ENCODE measurements at regions not wholly inside any gene's neighbourhood (a gene's known extent, or its start where the extent isn't known, plus 50 kb on each side); places are given as distances from the start of the nearest gene placed in this dataset.
"Not testable (repeated sequence)": the region's sequence is repeated elsewhere in the genome, so short reads cannot be mapped to it uniquely, and the experiment has no call there.

DNA sequence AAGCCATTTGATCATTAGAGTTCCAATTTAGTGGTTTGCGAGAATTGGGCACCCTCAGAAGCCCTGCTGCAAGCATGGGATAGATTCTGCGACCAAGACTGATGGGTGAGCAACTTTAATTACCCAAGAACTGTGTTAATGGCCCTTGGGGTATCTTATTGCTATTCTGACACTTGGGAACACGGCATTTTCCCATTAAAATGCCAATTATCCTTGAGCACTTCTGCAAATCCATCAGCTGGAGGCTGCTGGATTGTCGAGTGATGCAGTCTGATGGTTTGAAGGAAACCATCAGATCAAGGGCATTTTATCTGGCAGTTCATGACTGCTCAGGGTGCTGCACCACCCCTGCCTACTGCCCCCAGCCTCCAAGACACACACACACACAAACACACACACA lies 183.6 kb upstream of the PROK2 start:
- no peak for DNase-seq (ENCODE audit: low read depth in 2 of 2)

GRCh38 chr3:71966185-71966584 lies 181.2 kb upstream of the PROK2 start:
- DNase-seq (ENCODE audit: low read depth in 2 of 2), result no peak

DNA sequence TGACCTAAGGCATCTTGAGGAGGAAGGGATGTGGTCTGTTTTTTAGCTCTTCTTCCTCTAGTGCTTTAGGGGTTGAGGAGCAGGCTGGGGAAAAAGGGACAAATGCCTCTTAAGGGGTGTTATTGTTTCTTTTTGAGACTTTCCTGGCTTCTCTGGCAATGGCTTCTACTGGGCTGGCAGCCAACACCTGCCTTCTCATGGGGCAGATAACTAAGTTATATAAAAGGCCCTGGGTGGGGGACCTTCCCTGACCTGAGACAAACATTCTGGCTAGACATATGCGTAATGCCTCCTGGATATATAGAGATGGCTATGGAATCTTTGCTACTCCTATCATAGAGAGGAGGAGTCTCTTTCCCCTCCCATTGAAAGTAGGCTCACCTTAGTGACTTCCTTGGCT lies 179.2 kb upstream of the PROK2 start:
- no peak for DNase-seq (ENCODE audit: low read depth in 2 of 2)

- no peak for DNase-seq (ENCODE audit: low read depth in 2 of 2)
Observed at GRCh38 chr3:71962561-71963240, 177.8 kb upstream of the PROK2 start.

DNA sequence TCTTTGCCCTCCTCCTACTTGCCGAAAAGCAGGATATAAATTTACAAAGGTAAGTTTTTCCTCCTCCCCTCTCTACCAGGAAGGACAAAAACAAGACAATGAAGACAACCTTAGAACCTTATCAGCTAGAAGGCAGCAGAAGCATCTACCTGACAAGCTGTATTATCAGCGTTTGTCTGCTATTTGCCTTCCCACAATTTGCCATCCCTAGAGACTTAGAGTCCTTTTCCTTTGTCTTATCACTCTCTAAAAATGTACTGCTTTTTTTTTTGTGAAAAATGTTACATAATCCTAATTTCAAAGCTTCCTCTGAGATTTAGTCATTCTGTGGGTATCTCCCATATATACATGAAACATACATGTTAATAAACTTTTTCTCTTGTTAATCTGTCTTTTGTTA lies 176.9 kb upstream of the PROK2 start:
- no peak for DNase-seq (ENCODE audit: low read depth in 2 of 2)

DNA sequence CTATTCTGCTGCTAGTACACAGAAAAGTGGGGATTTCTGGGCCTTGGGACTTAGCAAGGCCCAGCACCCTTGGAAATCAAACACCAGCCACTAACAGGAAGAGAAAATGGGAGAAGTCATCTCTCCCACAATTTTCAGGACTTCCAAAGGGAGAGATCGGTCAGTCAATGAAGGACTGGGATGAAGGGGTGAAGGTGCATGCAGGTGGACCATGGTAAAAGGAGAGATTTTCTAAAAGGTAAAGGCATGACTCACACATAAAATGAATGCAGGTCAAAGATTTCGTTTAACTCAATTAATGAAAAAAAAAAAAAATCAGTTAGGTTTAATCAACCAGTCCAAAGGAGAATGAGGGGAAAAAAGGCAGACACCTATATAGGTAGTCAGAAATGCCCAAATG lies 176.4 kb upstream of the PROK2 start:
- DNase-seq (ENCODE audit: low read depth in 2 of 2), result no peak

DNA sequence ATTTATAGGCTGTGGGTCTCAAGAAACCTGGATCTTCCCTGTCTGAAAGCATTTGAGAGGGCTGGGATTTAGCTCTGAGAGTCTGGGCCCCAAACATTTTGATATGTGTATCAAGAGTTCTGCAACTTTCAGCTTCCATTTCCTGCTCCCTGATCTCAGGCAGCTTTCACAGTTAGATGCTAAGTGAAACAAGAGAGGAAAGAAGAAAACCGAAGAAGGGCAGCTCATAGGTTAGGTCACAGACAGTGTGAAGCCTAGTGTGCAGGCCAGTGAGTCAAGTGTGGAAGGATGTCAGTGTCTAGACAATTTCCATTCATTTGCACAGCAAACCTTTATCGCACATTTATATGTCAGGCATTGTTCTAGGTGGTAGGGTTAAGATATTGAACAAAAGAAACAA lies 173.6 kb upstream of the PROK2 start:
- DNase-seq (ENCODE audit: low read depth in 2 of 2), result no peak

GRCh38 chr3:71956716-71957115 lies 171.8 kb upstream of the PROK2 start:
- no peak for DNase-seq (ENCODE audit: low read depth in 2 of 2)

GRCh38 chr3:71956069-71956340 lies 171.1 kb upstream of the PROK2 start:
- no peak for DNase-seq (ENCODE audit: low read depth in 2 of 2)

DNA sequence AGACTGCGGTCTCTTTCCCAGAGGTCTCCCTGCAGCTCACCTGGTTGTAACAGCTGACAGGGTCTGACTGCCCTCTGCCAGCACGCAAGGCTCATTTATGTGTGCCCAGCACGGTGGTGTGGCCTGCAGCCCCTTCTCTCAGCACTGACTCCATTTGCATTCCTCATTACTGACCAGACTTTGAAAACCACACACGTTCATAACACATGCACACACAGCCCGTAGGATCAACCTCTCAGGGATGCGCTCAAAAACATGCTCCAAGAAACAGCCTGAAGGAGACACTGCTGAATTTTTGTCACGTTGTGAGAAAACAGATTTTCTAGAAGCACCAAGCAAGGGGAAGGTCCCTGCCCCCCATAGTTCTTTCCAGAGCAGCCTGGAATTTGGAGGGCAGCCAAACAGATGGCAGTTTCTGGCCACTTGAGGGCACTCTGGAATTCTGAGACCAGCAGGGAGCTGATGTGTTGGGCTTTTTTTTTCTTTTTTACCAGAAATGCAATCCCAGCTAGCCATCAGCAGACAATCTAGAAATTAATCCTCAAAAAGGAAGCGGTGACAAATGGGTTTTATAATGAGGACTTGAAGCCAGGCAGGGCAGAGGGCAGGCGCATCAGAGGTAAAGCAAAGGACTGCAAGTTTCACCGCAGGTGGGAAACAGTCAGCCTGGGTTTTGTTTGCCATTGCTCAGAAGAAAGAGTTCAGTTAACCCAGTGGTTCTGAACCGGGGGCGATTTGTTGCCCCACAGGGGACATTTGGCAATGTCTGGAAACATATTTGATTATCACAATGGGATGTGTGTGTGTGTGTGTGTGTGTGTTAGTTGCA lies 170.5 kb upstream of the PROK2 start:
- no peak for DNase-seq (ENCODE audit: low read depth in 2 of 2)

DNA sequence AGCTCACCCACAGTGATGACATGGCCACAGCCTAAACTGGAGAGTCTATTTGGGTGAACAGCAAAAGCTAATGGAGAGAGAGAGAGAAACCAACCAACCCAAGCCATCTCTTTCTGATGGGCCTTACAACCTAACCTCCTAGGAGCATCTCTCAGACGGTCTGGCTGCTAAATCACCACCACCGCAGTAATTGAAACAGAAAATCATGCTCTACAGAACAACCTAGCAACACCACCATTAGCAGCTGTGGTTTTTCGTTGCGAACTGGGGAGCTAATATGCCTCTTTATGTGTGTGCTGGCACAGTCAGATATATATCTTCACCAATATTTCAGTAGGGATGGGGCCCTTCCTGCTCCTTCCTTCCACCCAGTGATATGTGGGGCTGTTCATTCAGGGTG lies 166.9 kb upstream of the PROK2 start:
- no peak for DNase-seq (ENCODE audit: low read depth in 2 of 2)

DNA sequence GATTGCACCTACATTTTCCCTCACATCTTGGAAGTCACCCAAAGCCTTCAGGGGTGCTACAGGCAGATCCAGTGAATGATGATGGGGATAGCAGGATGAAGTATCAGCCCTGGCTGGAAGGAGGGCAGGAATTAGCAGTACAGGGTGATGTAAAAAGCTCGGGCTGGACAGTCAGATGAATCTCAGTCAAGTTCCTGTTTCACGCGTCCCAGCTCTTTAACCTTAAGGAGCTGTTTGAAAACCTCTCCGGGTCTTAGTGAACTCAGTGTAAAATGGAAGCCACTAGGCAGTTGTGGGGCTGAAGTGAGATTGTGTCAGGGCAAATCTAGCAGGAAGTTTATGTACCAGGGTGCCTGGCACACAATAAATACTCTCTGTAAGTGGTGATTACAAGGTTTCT lies 166.4 kb upstream of the PROK2 start:
- no peak for DNase-seq (ENCODE audit: low read depth in 2 of 2)

DNA sequence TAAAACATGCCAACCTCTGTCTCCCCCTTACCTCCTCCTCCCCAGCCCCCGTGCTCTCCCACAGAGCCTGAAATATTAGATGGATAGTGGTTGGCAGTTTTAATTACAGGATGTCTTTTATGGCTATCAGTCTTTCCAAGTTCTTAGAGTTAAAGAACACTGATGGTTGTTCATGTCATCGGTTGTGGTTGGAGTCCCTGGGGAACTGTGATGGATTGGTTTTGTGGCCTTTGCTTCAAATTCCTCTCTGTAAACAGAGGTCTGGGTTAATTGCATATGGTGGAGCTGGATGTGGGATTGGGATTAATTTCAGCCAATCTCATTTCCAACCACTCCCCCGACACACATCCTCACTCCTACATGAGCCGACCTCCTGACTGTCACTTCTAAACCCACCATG lies 164.5 kb upstream of the PROK2 start:
- no peak for DNase-seq (ENCODE audit: low read depth in 2 of 2)

GRCh38 chr3:71944482-71945065 lies 159.6 kb upstream of the PROK2 start:
- DNase-seq (ENCODE audit: low read depth in 2 of 2), result no peak

DNA sequence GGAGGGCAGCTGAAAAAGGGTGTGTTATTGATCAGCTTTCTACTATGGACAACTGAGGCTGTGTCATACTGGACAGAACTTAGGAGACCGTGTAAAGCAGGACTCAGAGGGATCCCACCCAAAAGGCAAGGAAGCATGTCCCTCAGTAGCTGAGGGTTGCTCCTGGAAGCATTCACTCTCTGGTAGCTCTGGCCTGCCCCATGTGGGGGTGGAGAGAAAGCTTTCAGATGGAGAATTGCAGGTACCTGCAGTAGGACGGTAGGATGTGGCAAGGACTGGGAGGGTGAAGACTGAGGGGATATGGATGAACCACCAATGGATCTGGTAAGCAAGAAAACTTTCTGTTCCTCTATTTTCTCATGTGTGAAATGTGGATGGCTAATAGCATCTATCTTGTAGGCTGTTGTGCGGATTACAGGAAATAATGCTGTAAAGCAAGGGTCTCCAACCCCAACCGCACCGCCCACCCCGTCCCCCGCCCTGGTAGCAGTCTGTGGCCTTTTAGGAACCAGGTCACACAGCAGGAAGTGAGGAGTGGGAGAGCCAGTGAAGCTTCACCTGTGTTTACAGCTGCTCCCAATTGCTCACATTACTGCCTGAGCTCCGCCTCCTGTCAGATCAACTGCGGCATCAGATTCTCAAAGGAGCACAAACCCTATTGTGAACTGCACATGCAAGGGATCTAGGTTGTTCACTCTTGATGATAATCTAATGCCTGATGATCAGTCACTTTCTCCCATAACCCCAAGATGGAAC lies 157.7 kb upstream of the PROK2 start:
- no peak for DNase-seq (ENCODE audit: low read depth in 2 of 2)

GRCh38 chr3:71940486-71940885 lies 155.5 kb upstream of the PROK2 start:
- DNase-seq (ENCODE audit: low read depth in 2 of 2), result no peak

GRCh38 chr3:71938081-71938480 lies 153.1 kb upstream of the PROK2 start:
- DNase-seq (ENCODE audit: low read depth in 2 of 2), result not testable (repeated sequence)

- DNase-seq (ENCODE audit: low read depth in 2 of 2), result no peak
Observed at GRCh38 chr3:71936681-71937080, 151.7 kb upstream of the PROK2 start.

DNA sequence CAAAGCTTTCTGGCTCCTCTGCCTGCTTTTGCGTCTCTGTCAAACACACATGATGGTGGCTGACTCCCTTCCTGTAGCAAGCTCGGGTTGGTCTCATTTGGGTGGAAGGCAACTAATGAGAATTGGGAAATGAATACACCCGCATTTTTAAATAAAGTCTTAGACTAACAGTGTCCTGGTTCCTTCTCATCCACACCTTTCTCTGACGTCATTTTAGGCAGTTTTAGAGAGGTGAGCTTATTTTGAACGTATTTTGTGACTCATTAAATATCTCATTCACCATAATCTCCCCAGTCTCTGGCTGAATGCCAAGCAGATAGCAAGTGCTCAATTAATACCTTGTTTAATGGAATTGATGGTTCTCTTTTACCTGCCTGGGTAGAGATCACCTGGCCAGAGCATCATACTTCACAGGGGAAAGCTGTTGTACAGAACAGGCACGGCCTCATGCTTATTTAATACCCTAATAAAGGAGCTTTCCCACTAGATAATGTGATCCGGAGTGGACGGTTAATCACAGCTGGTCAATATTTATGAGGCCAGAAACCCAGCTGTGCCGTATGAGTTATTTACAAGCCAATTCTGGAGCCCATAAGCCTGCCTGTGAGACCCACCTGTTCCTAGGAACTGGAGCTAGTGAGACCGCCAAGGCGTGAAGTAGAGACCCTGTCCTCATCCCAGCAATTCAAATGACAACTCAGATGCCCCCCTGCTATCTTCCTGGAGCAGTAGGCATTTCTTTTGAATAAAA lies 149.7 kb upstream of the PROK2 start:
- DNase-seq (ENCODE audit: low read depth in 2 of 2), result no peak

DNA sequence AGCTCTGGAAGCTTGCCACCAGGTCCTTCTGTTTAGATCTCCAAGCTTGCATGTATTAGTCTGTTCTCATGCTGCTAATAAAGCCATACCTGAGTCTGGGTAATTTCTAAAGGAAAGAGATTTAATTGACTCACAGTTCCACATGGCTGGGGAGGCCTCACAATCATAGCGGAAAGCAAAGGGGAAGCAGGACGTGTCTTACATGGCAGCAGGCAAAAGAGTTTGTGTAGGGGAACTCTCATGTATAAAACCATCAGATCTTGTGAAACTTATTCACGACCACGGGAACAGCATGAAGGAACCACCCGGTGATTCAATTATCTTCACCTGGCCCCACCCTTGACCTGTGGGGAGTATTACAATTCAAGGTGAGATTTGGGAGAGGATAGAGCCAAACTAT lies 147.0 kb upstream of the PROK2 start:
- DNase-seq (ENCODE audit: low read depth in 2 of 2), result no peak

- DNase-seq (ENCODE audit: low read depth in 2 of 2), result no peak
Observed at GRCh38 chr3:71930056-71930991, 145.4 kb upstream of the PROK2 start.

Measured in stimulated activated CD8-positive, alpha-beta memory T cell treated with anti-CD3 and anti-CD28 coated beads, Interleukin-7, amount 100 ng/mL, for 1 hour (primary cell).